ENCODE measurements at regions not wholly inside any gene's neighbourhood (a gene's known extent, or its start where the extent isn't known, plus 50 kb on each side); places are given as distances from the start of the nearest gene placed in this dataset.

GRCh38 chr11:134482865-134483264 is 70.8 kb upstream of the B3GAT1 start:
- TF ChIP-seq CSDC2 (CRISPR knock-in tag; IDR thresholded peaks at IDR 0.05) = no peak
- TF ChIP-seq ZNF70 (CRISPR knock-in tag; IDR thresholded peaks at IDR 0.05) = no peak
- TF ChIP-seq CSRNP3 (CRISPR knock-in tag; IDR thresholded peaks at IDR 0.05) = no peak
- no peak for TF ChIP-seq RARB (CRISPR knock-in tag; IDR thresholded peaks at IDR 0.05)
- TF ChIP-seq ESRRG (CRISPR knock-in tag; IDR thresholded peaks at IDR 0.05) = no peak
- no peak for TF ChIP-seq ZC3H10 (CRISPR knock-in tag; IDR thresholded peaks at IDR 0.05)
- no peak for TF ChIP-seq ZFP30 (CRISPR knock-in tag; IDR thresholded peaks at IDR 0.05)
- no peak for TF ChIP-seq CREB5 (CRISPR knock-in tag; IDR thresholded peaks at IDR 0.05; ENCODE audit: low read depth)
- no peak for TF ChIP-seq ARNTL (CRISPR knock-in tag; IDR thresholded peaks at IDR 0.05; ENCODE audit: borderline replicate concordance, low read depth)
- ATAC-seq = no peak

GRCh38 chr11:134481933-134482527 is 70.0 kb upstream of the B3GAT1 start:
- ATAC-seq = no peak
- no peak for TF ChIP-seq ESRRG (CRISPR knock-in tag; IDR thresholded peaks at IDR 0.05)

- ATAC-seq = no peak
- no peak for TF ChIP-seq POU6F1 (CRISPR knock-in tag; IDR thresholded peaks at IDR 0.05; ENCODE audit: borderline replicate concordance, low read depth)
- TF ChIP-seq TCF4 (CRISPR knock-in tag; IDR thresholded peaks at IDR 0.05; ENCODE audit: borderline replicate concordance) = no peak
- no peak for TF ChIP-seq ZNF70 (CRISPR knock-in tag; IDR thresholded peaks at IDR 0.05)
- TF ChIP-seq TSHZ2 (CRISPR knock-in tag; IDR thresholded peaks at IDR 0.05) = no peak
- no peak for TF ChIP-seq BACH2 (CRISPR knock-in tag; IDR thresholded peaks at IDR 0.05; ENCODE audit: borderline replicate concordance)
- no peak for TF ChIP-seq PPARA (CRISPR knock-in tag; IDR thresholded peaks at IDR 0.05; ENCODE audit: borderline replicate concordance)
- TF ChIP-seq CREB5 (CRISPR knock-in tag; IDR thresholded peaks at IDR 0.05; ENCODE audit: low read depth) = no peak
- TF ChIP-seq OSR1 (CRISPR knock-in tag; IDR thresholded peaks at IDR 0.05) = no peak
- no peak for TF ChIP-seq ARNTL (CRISPR knock-in tag; IDR thresholded peaks at IDR 0.05; ENCODE audit: borderline replicate concordance, low read depth)
- TF ChIP-seq PATZ1 (CRISPR knock-in tag; IDR thresholded peaks at IDR 0.05; ENCODE audit: borderline replicate concordance) = no peak
- TF ChIP-seq CSDC2 (CRISPR knock-in tag; IDR thresholded peaks at IDR 0.05) = no peak
- TF ChIP-seq ZNF565 (CRISPR knock-in tag; conservative IDR thresholded peaks at IDR 0.05; ENCODE audit: low read depth) = no peak
- no peak for TF ChIP-seq ZC3H10 (CRISPR knock-in tag; IDR thresholded peaks at IDR 0.05)
- TF ChIP-seq ZNF8 (CRISPR knock-in tag; IDR thresholded peaks at IDR 0.05) = no peak
- TF ChIP-seq TOX (CRISPR knock-in tag; IDR thresholded peaks at IDR 0.05; ENCODE audit: borderline replicate concordance) = no peak
- no peak for TF ChIP-seq GLIS3 (CRISPR knock-in tag; IDR thresholded peaks at IDR 0.05)
- no peak for TF ChIP-seq ISL1 (CRISPR knock-in tag; IDR thresholded peaks at IDR 0.05)
- no peak for TF ChIP-seq ESRRG (CRISPR knock-in tag; IDR thresholded peaks at IDR 0.05)
- no peak for TF ChIP-seq SNAI2 (CRISPR knock-in tag; IDR thresholded peaks at IDR 0.05)
- no peak for TF ChIP-seq RARB (CRISPR knock-in tag; IDR thresholded peaks at IDR 0.05)
Observed at GRCh38 chr11:134481135-134481534, 69.1 kb upstream of the B3GAT1 start.
